ENCODE measurements at regions not wholly inside any gene's neighbourhood (a gene's known extent, or its start where the extent isn't known, plus 50 kb on each side); places are given as distances from the start of the nearest gene placed in this dataset.
A peak's percentile ranks its signal among the peaks of the same experiment; 100 is the strongest.

- no peak overlapping the region for H3K23ac ChIP-seq (ENCODE audit: low read length)
- no peak overlapping the region for H2AFZ ChIP-seq (ENCODE audit: insufficient read depth, low read length, poor library complexity)
- H2BK120ac ChIP-seq (ENCODE audit: insufficient read depth, low read length, poor library complexity) = no peak overlapping the region
- no peak overlapping the region for H3K4me2 ChIP-seq (ENCODE audit: low read length)
- no peak overlapping the region for H4K12ac ChIP-seq (ENCODE audit: low read depth, low read length)
- no peaks in the 10 kb centered on the region for H3K79me2 ChIP-seq (ENCODE audit: control insufficient read depth, insufficient read depth, low read length, poor library complexity)
- H3K27ac ChIP-seq (ENCODE audit: low read depth, low read length) = no peak overlapping the region
- WGBS (ENCODE audit: extremely low coverage, insufficient coverage, insufficient read length) = no CpG with 5 or more reads among the region's 2 CpGs
- H3K4me1 ChIP-seq (ENCODE audit: control insufficient read depth in 1 of 2, insufficient read depth in 2 of 2, low read length in 2 of 2) = no peaks in the 10 kb centered on the region
- H3K9me3 ChIP-seq (ENCODE audit: insufficient read depth, low read depth, low read length) = no peaks in the 10 kb centered on the region
- no peak for DNase-seq
- H3K79me1 ChIP-seq (ENCODE audit: low read length) = no peaks in the 10 kb centered on the region
- H2AK5ac ChIP-seq (ENCODE audit: low read length) = no peak overlapping the region
- H2BK5ac ChIP-seq (ENCODE audit: low read depth, low read length, poor library complexity) = no peak overlapping the region
- no peaks in the 10 kb centered on the region for H3K36me3 ChIP-seq (ENCODE audit: control insufficient read depth in 1 of 2, insufficient read depth in 2 of 2, low read length in 2 of 2)
- no peak overlapping the region for H4K91ac ChIP-seq (ENCODE audit: low read depth, low read length)
- H3K14ac ChIP-seq (ENCODE audit: low read length) = no peak overlapping the region
- no peak overlapping the region for H2BK12ac ChIP-seq (ENCODE audit: low read length)
- no peak overlapping the region for H3K18ac ChIP-seq (ENCODE audit: low read length)
- no peaks in the 10 kb centered on the region for H3K27me3 ChIP-seq (ENCODE audit: insufficient read depth, low read length)
- H3K9ac ChIP-seq (ENCODE audit: low read length) = no peak overlapping the region
- no peak overlapping the region for H3K4ac ChIP-seq (ENCODE audit: low read depth, low read length)
- no peak overlapping the region for H4K8ac ChIP-seq (ENCODE audit: low read depth, low read length)
- H3K4me3 ChIP-seq (ENCODE audit: low read depth, low read length) = no peak overlapping the region
Observed at GRCh38 chr20:7452890-7453289, 487.4 kb downstream of the HAO1 start.

GRCh38 chr20:7454047-7454446 lies 486.2 kb downstream of the HAO1 start:
- no peak overlapping the region for H3K4ac ChIP-seq (ENCODE audit: low read depth, low read length)
- no peak overlapping the region for H2AK5ac ChIP-seq (ENCODE audit: low read length)
- no peak overlapping the region for H4K12ac ChIP-seq (ENCODE audit: low read depth, low read length)
- H4K91ac ChIP-seq (ENCODE audit: low read depth, low read length) = no peak overlapping the region
- no peak overlapping the region for H3K14ac ChIP-seq (ENCODE audit: low read length)
- H3K4me1 ChIP-seq (ENCODE audit: control insufficient read depth in 1 of 2, insufficient read depth in 2 of 2, low read length in 2 of 2) = no peaks in the 10 kb centered on the region
- H2BK5ac ChIP-seq (ENCODE audit: low read depth, low read length, poor library complexity) = no peak overlapping the region
- H3K23ac ChIP-seq (ENCODE audit: low read length) = no peak overlapping the region
- no peak overlapping the region for H3K18ac ChIP-seq (ENCODE audit: low read length)
- H3K4me3 ChIP-seq (ENCODE audit: low read depth, low read length) = no peak overlapping the region
- no peaks in the 10 kb centered on the region for H3K27me3 ChIP-seq (ENCODE audit: insufficient read depth, low read length)
- no peaks in the 10 kb centered on the region for H3K9me3 ChIP-seq (ENCODE audit: insufficient read depth, low read depth, low read length)
- no peak overlapping the region for H3K27ac ChIP-seq (ENCODE audit: low read depth, low read length)
- no peak overlapping the region for H4K8ac ChIP-seq (ENCODE audit: low read depth, low read length)
- H2BK120ac ChIP-seq (ENCODE audit: insufficient read depth, low read length, poor library complexity) = no peak overlapping the region
- no peak for DNase-seq
- no peaks in the 10 kb centered on the region for H3K79me1 ChIP-seq (ENCODE audit: low read length)
- no peak overlapping the region for H2BK12ac ChIP-seq (ENCODE audit: low read length)
- H2AFZ ChIP-seq (ENCODE audit: insufficient read depth, low read length, poor library complexity) = no peak overlapping the region
- no peaks in the 10 kb centered on the region for H3K36me3 ChIP-seq (ENCODE audit: control insufficient read depth in 1 of 2, insufficient read depth in 2 of 2, low read length in 2 of 2)
- WGBS (ENCODE audit: extremely low coverage, insufficient coverage, insufficient read length) = no CpG with 5 or more reads among the region's 2 CpGs
- H3K9ac ChIP-seq (ENCODE audit: low read length) = no peak overlapping the region
- no peaks in the 10 kb centered on the region for H3K79me2 ChIP-seq (ENCODE audit: control insufficient read depth, insufficient read depth, low read length, poor library complexity)
- H3K4me2 ChIP-seq (ENCODE audit: low read length) = no peak overlapping the region

- Histone ChIP-seq H3K79me2 (ENCODE audit: control insufficient read depth, insufficient read depth, low read length, poor library complexity) (no peaks in the 10 kb centered on the region), H2AFZ (ENCODE audit: insufficient read depth, low read length, poor library complexity) (no peak overlapping the region), H3K4me3 (ENCODE audit: low read depth, low read length) (no peak overlapping the region), H3K27me3 (ENCODE audit: insufficient read depth, low read length) (no peaks in the 10 kb centered on the region), H3K9ac (ENCODE audit: low read length) (no peak overlapping the region), H3K79me1 (ENCODE audit: low read length) (no peaks in the 10 kb centered on the region), H3K27ac (ENCODE audit: low read depth, low read length) (no peak overlapping the region), H3K4me2 (ENCODE audit: low read length) (no peak overlapping the region), H4K91ac (ENCODE audit: low read depth, low read length) (no peak overlapping the region), H3K23ac (ENCODE audit: low read length) (no peak overlapping the region), H4K12ac (ENCODE audit: low read depth, low read length) (no peak overlapping the region), H3K36me3 (ENCODE audit: control insufficient read depth in 1 of 2, insufficient read depth in 2 of 2, low read length in 2 of 2) (no peaks in the 10 kb centered on the region), H3K9me3 (ENCODE audit: insufficient read depth, low read depth, low read length) (no peaks in the 10 kb centered on the region), H2BK5ac (ENCODE audit: low read depth, low read length, poor library complexity) (no peak overlapping the region), H3K4ac (ENCODE audit: low read depth, low read length) (no peak overlapping the region), H4K8ac (ENCODE audit: low read depth, low read length) (no peak overlapping the region), H3K18ac (ENCODE audit: low read length) (no peak overlapping the region), H2AK5ac (ENCODE audit: low read length) (no peak overlapping the region), H2BK12ac (ENCODE audit: low read length) (no peak overlapping the region), H2BK120ac (ENCODE audit: insufficient read depth, low read length, poor library complexity) (no peak overlapping the region), H3K4me1 (ENCODE audit: control insufficient read depth in 1 of 2, insufficient read depth in 2 of 2, low read length in 2 of 2) (no peaks in the 10 kb centered on the region), H3K14ac (ENCODE audit: low read length) (no peak overlapping the region)
- no CpG with 5 or more reads among the region's 3 CpGs for WGBS (ENCODE audit: extremely low coverage, insufficient coverage, insufficient read length)
- DNase-seq = no peak
Observed at GRCh38 chr20:7458459-7458858, 481.8 kb downstream of the HAO1 start.

- H3K36me3 ChIP-seq (ENCODE audit: control insufficient read depth in 1 of 2, insufficient read depth in 2 of 2, low read length in 2 of 2) = no peaks in the 10 kb centered on the region
- H2AK5ac ChIP-seq (ENCODE audit: low read length) = no peak overlapping the region
- no peaks in the 10 kb centered on the region for H3K4me1 ChIP-seq (ENCODE audit: control insufficient read depth in 1 of 2, insufficient read depth in 2 of 2, low read length in 2 of 2)
- no peak overlapping the region for H3K4me3 ChIP-seq (ENCODE audit: low read depth, low read length)
- no peak overlapping the region for H3K9ac ChIP-seq (ENCODE audit: low read length)
- no peak overlapping the region for H4K8ac ChIP-seq (ENCODE audit: low read depth, low read length)
- no peak overlapping the region for H3K27ac ChIP-seq (ENCODE audit: low read depth, low read length)
- no peak overlapping the region for H2BK12ac ChIP-seq (ENCODE audit: low read length)
- no CpG with 5 or more reads among the region's 1 CpG for WGBS (ENCODE audit: extremely low coverage, insufficient coverage, insufficient read length)
- peak overlapping the region; percentile 27 for H3K23ac ChIP-seq (ENCODE audit: low read length)
- no peak overlapping the region for H2BK120ac ChIP-seq (ENCODE audit: insufficient read depth, low read length, poor library complexity)
- no peak overlapping the region for H3K4ac ChIP-seq (ENCODE audit: low read depth, low read length)
- no peak overlapping the region for H4K12ac ChIP-seq (ENCODE audit: low read depth, low read length)
- no peaks in the 10 kb centered on the region for H3K79me2 ChIP-seq (ENCODE audit: control insufficient read depth, insufficient read depth, low read length, poor library complexity)
- no peak overlapping the region for H2BK5ac ChIP-seq (ENCODE audit: low read depth, low read length, poor library complexity)
- no peak overlapping the region for H4K91ac ChIP-seq (ENCODE audit: low read depth, low read length)
- no peak overlapping the region for H3K18ac ChIP-seq (ENCODE audit: low read length)
- H3K9me3 ChIP-seq (ENCODE audit: insufficient read depth, low read depth, low read length) = no peaks in the 10 kb centered on the region
- H2AFZ ChIP-seq (ENCODE audit: insufficient read depth, low read length, poor library complexity) = no peak overlapping the region
- H3K4me2 ChIP-seq (ENCODE audit: low read length) = no peak overlapping the region
- no peak overlapping the region for H3K14ac ChIP-seq (ENCODE audit: low read length)
- DNase-seq = no peak
- no peaks in the 10 kb centered on the region for H3K79me1 ChIP-seq (ENCODE audit: low read length)
- H3K27me3 ChIP-seq (ENCODE audit: insufficient read depth, low read length) = no peaks in the 10 kb centered on the region
Observed at GRCh38 chr20:7459083-7459482, 481.2 kb downstream of the HAO1 start.

Measured in trophoblast cell (in vitro differentiated cells and primary cell).